ENCODE measurements at regions not wholly inside any gene's neighbourhood (a gene's known extent, or its start where the extent isn't known, plus 50 kb on each side); places are given as distances from the start of the nearest gene placed in this dataset.

GRCh38 chr6:28606424-28607391 lies 81.0 kb downstream of the GPX5 start:
- H3K27me3 ChIP-seq = peaks cover 0 to 14% of the 10 kb centered on the region in 2 donors
- peak in 1 of 4 donors; percentile 48 for TF ChIP-seq CTCF (IDR thresholded peaks at IDR 0.05)
- no peak for TF ChIP-seq POLR2A (IDR thresholded peaks at IDR 0.05)
- H3K4me3 ChIP-seq = no peak overlapping the region
- H3K4me1 ChIP-seq = no peaks in the 10 kb centered on the region
- WGBS (ENCODE audit: insufficient coverage, low coverage, low lambda C conversion rate, missing lambda C conversion rate) = 6% methylated on average over 29 of the region's 30 CpGs
- DNase-seq = no peak
- H3K9me3 ChIP-seq = no peaks in the 10 kb centered on the region
- H3K27ac ChIP-seq = no peak overlapping the region
- no peaks in the 10 kb centered on the region for H3K36me3 ChIP-seq
- ATAC-seq = peak in 1 of 4 donors; percentile 83
- intact Hi-C loops (cut with DNase I) = no loop called here

- Histone ChIP-seq H3K4me1 (no peaks in the 10 kb centered on the region), H3K4me3 (no peak overlapping the region), H3K36me3 (no peaks in the 10 kb centered on the region), H3K27me3 (peaks cover 0 to 14% of the 10 kb centered on the region in 2 donors), H3K9me3 (no peaks in the 10 kb centered on the region), H3K27ac (no peak overlapping the region)
- intact Hi-C loops (cut with DNase I) = no loop called here
- ATAC-seq (no peak), DNase-seq (no peak)
- TF ChIP-seq POLR2A (IDR thresholded peaks at IDR 0.05) (no peak), CTCF (IDR thresholded peaks at IDR 0.05) (no peak)
- 63% methylated on average over 8 of the region's 9 CpGs for WGBS (ENCODE audit: insufficient coverage, low coverage, low lambda C conversion rate, missing lambda C conversion rate)
Measured at GRCh38 chr6:28607990-28608389, 82.3 kb downstream of the GPX5 start.

- Histone ChIP-seq H3K27me3 (peaks cover 0 to 14% of the 10 kb centered on the region in 2 donors), H3K9me3 (no peaks in the 10 kb centered on the region), H3K27ac (no peak overlapping the region), H3K36me3 (no peaks in the 10 kb centered on the region), H3K4me1 (no peaks in the 10 kb centered on the region), H3K4me3 (no peak overlapping the region)
- WGBS (ENCODE audit: insufficient coverage, low coverage, low lambda C conversion rate, missing lambda C conversion rate) = 100% methylated on average over 1 of the region's 3 CpGs
- intact Hi-C loops (cut with DNase I) = no loop called here
- DNase-seq (no peak), ATAC-seq (no peak)
- no peak for TF ChIP-seq POLR2A (IDR thresholded peaks at IDR 0.05)
- no peak for TF ChIP-seq CTCF (IDR thresholded peaks at IDR 0.05)
Measured at GRCh38 chr6:28609672-28610071, 84.0 kb downstream of the GPX5 start.

- Histone ChIP-seq H3K27ac (no peak overlapping the region), H3K9me3 (no peaks in the 10 kb centered on the region), H3K4me3 (no peak overlapping the region), H3K4me1 (no peaks in the 10 kb centered on the region), H3K27me3 (peaks cover 0 to 23% of the 10 kb centered on the region in 2 donors), H3K36me3 (no peaks in the 10 kb centered on the region)
- ATAC-seq = no peak
- no peak for DNase-seq
- TF ChIP-seq POLR2A (IDR thresholded peaks at IDR 0.05) (no peak), CTCF (IDR thresholded peaks at IDR 0.05) (no peak)
- intact Hi-C loops (cut with DNase I) = no loop called here
- 60% methylated on average over 7 of the region's 7 CpGs for WGBS (ENCODE audit: insufficient coverage, low coverage, low lambda C conversion rate, missing lambda C conversion rate)
Measured at GRCh38 chr6:28615616-28615954, 89.9 kb downstream of the GPX5 start.

All from right lobe of liver (tissue), 6 donors.